ENCODE measurements at regions not wholly inside any gene's neighbourhood (a gene's known extent, or its start where the extent isn't known, plus 50 kb on each side); places are given as distances from the start of the nearest gene placed in this dataset.

DNA sequence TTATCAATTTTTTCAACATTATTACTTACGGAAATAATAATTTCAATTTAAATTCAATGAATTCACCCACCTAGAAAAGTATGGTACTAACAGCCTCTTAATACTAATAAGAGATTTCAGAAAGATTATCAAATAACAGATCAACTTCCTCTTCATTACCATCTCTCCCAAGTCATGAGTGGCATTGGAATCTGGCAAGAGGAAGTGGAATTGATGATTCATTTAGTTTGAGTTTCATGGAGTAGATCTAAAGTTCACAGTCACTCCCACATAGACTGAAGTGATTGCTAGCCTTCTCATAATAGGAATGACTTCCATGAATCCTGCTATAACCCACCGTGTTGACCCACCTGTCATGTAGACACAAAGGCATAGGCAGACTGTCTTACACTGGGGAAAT, 77.7 kb upstream of the WDR75 start:
- TF ChIP-seq JUND (IDR thresholded peaks at IDR 0.05; ENCODE audit: low read depth, low read length) = no peak
- no peak for TF ChIP-seq NFXL1 (IDR thresholded peaks at IDR 0.05; ENCODE audit: borderline replicate concordance)
- TF ChIP-seq POLR2AphosphoS5 (IDR thresholded peaks at IDR 0.05; ENCODE audit: low read length) = no peak
- no peak for TF ChIP-seq POLR2AphosphoS2 (IDR thresholded peaks at IDR 0.05; ENCODE audit: low read depth, low read length)
- TF ChIP-seq STAT3 (IDR thresholded peaks at IDR 0.05; ENCODE audit: low read depth, low read length) = no peak
- TF ChIP-seq NFYB (IDR thresholded peaks at IDR 0.05; ENCODE audit: insufficient read depth, low read depth, low read length) = no peak
- no peak for TF ChIP-seq CBX3 (IDR thresholded peaks at IDR 0.05; ENCODE audit: borderline replicate concordance, low read depth)
- TF ChIP-seq SIN3A (IDR thresholded peaks at IDR 0.05; ENCODE audit: low read depth, low read length) = no peak
- no peak for TF ChIP-seq MEF2B (IDR thresholded peaks at IDR 0.05; ENCODE audit: partially characterized antibody, poor library complexity, severe bottlenecking)
- no peak for TF ChIP-seq IKZF2 (IDR thresholded peaks at IDR 0.05)
- TF ChIP-seq, protein P1, sequence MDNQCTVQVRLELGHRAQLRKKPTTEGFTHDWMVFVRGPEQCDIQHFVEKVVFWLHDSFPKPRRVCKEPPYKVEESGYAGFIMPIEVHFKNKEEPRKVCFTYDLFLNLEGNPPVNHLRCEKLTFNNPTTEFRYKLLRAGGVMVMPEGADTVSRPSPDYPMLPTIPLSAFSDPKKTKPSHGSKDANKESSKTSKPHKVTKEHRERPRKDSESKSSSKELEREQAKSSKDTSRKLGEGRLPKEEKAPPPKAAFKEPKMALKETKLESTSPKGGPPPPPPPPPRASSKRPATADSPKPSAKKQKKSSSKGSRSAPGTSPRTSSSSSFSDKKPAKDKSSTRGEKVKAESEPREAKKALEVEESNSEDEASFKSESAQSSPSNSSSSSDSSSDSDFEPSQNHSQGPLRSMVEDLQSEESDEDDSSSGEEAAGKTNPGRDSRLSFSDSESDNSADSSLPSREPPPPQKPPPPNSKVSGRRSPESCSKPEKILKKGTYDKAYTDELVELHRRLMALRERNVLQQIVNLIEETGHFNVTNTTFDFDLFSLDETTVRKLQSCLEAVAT (IDR thresholded peaks at IDR 0.05) = no peak
- TF ChIP-seq RFX5 (IDR thresholded peaks at IDR 0.05; ENCODE audit: low read depth, low read length) = no peak
- TF ChIP-seq JUNB (IDR thresholded peaks at IDR 0.05) = no peak
- ChIA-PET RAD21 (ENCODE audit: unreplicated experiment) (no interaction called here), SMC1A (ENCODE audit: uncharacterized antibody, unreplicated experiment) (no interaction called here), CTCF (no interaction called here), POLR2A (no interaction called here)
- Histone ChIP-seq H3K9ac (ENCODE audit: control insufficient read depth, insufficient read depth, low read length) (no peak overlapping the region), H3K27me3 (replicated peaks in 1 of 2; ENCODE audit: control insufficient read depth in 2 of 2, insufficient read depth in 2 of 2, low read length in 1 of 2) (no peaks in the 10 kb centered on the region), H3K27ac (ENCODE audit: control insufficient read depth, insufficient read depth) (no peak overlapping the region), H4K20me1 (ENCODE audit: control insufficient read depth, insufficient read depth) (no peaks in the 10 kb centered on the region), H2AFZ (ENCODE audit: control insufficient read depth, low read depth, low read length) (no peak overlapping the region), H3K36me3 (ENCODE audit: control insufficient read depth in 2 of 2, insufficient read depth in 2 of 2, low read length in 1 of 2) (no peaks in the 10 kb centered on the region), H3K4me1 (ENCODE audit: control insufficient read depth, insufficient read depth, low read length) (no peaks in the 10 kb centered on the region), H3K9me3 (replicated peaks; ENCODE audit: control insufficient read depth, insufficient read depth, low read length) (no peaks in the 10 kb centered on the region), H3K79me2 (ENCODE audit: control insufficient read depth, insufficient read depth, low read length) (no peaks in the 10 kb centered on the region), H3K4me3 (no peak overlapping the region), H3K4me2 (ENCODE audit: control insufficient read depth, insufficient read depth) (no peak overlapping the region)
- in situ Hi-C loops (cut with MboI) (no loop called here), intact Hi-C loops (cut with micrococcal nuclease; ENCODE audit: unreplicated experiment) (no loop called here)
- DNase-seq (ENCODE audit: low read depth, low spot score) (no peak), FAIRE-seq (no peak), ATAC-seq (no peak)
- WGBS (ENCODE audit: insufficient coverage, insufficient replicate concordance, low lambda C conversion rate, missing lambda C conversion rate) = 53% methylated on average over 2 of the region's 2 CpGs
- BruUV-seq (replicated peaks) = no TSS peak

Data from GM12878 (cell line).